K562 (cell line): ENCODE measurements at regions not wholly inside any gene's neighbourhood (a gene's known extent, or its start where the extent isn't known, plus 50 kb on each side); places are given as distances from the start of the nearest gene placed in this dataset.

ENCODE experiments used
- ATAC-seq: fragments of 200-7000 bp; cut with Tn5 transposase; 3 replicates; pipeline ENCODE4 v1.9.1; 2020; ENCODE audit warnings: moderate library complexity
- BruUV-seq: library from RNA; stranded (reverse); fragments of 400-500 nt; replicated peaks from 2 replicates; lab custom pipeline; 2021; lab: Mats Ljungman, UMichigan
- CTCF ChIA-PET: fragments of 300-600 bp; formaldehyde crosslinking; extraction: SDS; loops from one replicate; lab custom pipeline; 2021; ENCODE audit warnings: low intra/inter-chr PET ratio; lab: Yijun Ruan, JAX
- POLR2A ChIA-PET: fragments of 300-600, 350-650 bp; sonication (Branson Sonifier 250); formaldehyde crosslinking; extraction: SDS; loops from one replicate; lab custom pipeline; 2021; ENCODE audit warnings: antibody characterized with exemption, inconsistent platforms; lab: Yijun Ruan, JAX
- DNase-seq, 4 experiments: peaks; one replicate each; pipeline versions ENCODE4 v3.0.0 to v3.0.0-alpha.2; 2011 to 2018; ENCODE audit warnings: low spot score in 3 of 4, mixed read lengths in 3 of 4; ENCODE audit errors: extremely low read depth in 1 of 4
- FAIRE-seq: peaks from 2 replicates; lab custom pipeline; 2011; peaks lifted over from hg19 to GRCh38; lab: Jason Lieb, UNC
- H2AFZ ChIP-seq: 2 replicates; pipeline ENCODE4 v1.6.0; 2011; ENCODE audit warnings: low read depth, low read length, control low read depth, inconsistent platforms
- H3K27ac ChIP-seq: fragments of 200-600 bp; 3 replicates; pipeline ENCODE4 v1.8.0; 2011; ENCODE audit warnings: low read depth, mild to moderate bottlenecking, control low read depth, inconsistent platforms, low read length, moderate library complexity, mixed read lengths; ENCODE audit errors: extremely low read depth
- H3K27me3 ChIP-seq, 2 experiments: fragments of 300-600 bp in 1 of 2; 2 replicates in 1 of 2; 3 replicates in 1 of 2; pipeline versions ENCODE4 v1.6.0 to v1.8.0; 2011; ENCODE audit warnings: inconsistent platforms in 2 of 2, low read length in 2 of 2, mild to moderate bottlenecking in 1 of 2, mixed read lengths in 1 of 2, moderate library complexity in 1 of 2; ENCODE audit not compliant: control insufficient read depth in 2 of 2, insufficient read depth in 2 of 2
- H3K36me3 ChIP-seq: fragments of 300-600 bp; 3 replicates; pipeline ENCODE4 v1.8.0; 2011; ENCODE audit warnings: mild to moderate bottlenecking, low read length, inconsistent platforms; ENCODE audit not compliant: control insufficient read depth, insufficient read depth
- H3K4me1 ChIP-seq, 2 experiments: fragments of 200-600 bp in 1 of 2; replicated peaks in 1 of 2; 2 replicates in 1 of 2; 3 replicates in 1 of 2; pipeline versions ENCODE4 v1.5.1 to v1.8.0; 2011; ENCODE audit warnings: inconsistent platforms in 2 of 2, low read length in 2 of 2, mild to moderate bottlenecking in 1 of 2, mixed read lengths in 1 of 2, moderate library complexity in 1 of 2; ENCODE audit not compliant: control insufficient read depth in 2 of 2, insufficient read depth in 2 of 2
- H3K4me2 ChIP-seq: 2 replicates; pipeline ENCODE4 v1.6.1; 2011; ENCODE audit warnings: low read length, control low read depth, inconsistent platforms, mixed read lengths; ENCODE audit not compliant: insufficient read depth
- H3K4me3 ChIP-seq: fragments of 200-600 bp; sonication (generic), shearing (Covaris generic); 2 replicates; pipeline ENCODE4 v1.5.1; 2016; ENCODE audit warnings: control low read depth, inconsistent platforms
- H3K79me2 ChIP-seq: fragments of 200-600 bp; 3 replicates; pipeline ENCODE4 v1.8.0; 2011; ENCODE audit warnings: low read length, inconsistent platforms; ENCODE audit not compliant: control insufficient read depth, insufficient read depth
- H3K9ac ChIP-seq, 2 experiments: 2 replicates each; pipeline versions ENCODE4 v1.6.0 to v1.6.1; 2011; ENCODE audit warnings: low read depth in 2 of 2, low read length in 2 of 2, control low read depth in 1 of 2, inconsistent platforms in 1 of 2, mild to moderate bottlenecking in 1 of 2, mixed read lengths in 1 of 2; ENCODE audit not compliant: insufficient read depth in 1 of 2
- H3K9me1 ChIP-seq: one replicate; pipeline ENCODE4 v1.6.0; 2011; ENCODE audit warnings: inconsistent platforms, mild to moderate bottlenecking, low read length, moderate library complexity; ENCODE audit not compliant: control insufficient read depth, insufficient read depth
- H3K9me3 ChIP-seq: replicated peaks from 2 replicates; pipeline ENCODE4 v1.5.1; 2011; ENCODE audit warnings: low read depth, low read length, inconsistent platforms; ENCODE audit not compliant: control insufficient read depth, insufficient read depth
- H4K20me1 ChIP-seq: replicated peaks from 2 replicates; pipeline ENCODE4 v1.6.1; 2011; ENCODE audit warnings: low read length, inconsistent platforms, mixed read lengths; ENCODE audit not compliant: control insufficient read depth, insufficient read depth
- ETS1 ChIP-seq: conservative IDR thresholded peaks from 2 replicates; pipeline ENCODE4 v1.6.1; 2011; ENCODE audit warnings: low read depth, mild to moderate bottlenecking, low read length; ENCODE audit not compliant: control insufficient read depth
- GATAD2A ChIP-seq: fragments of 450-650 bp; IDR thresholded peaks from 2 replicates; pipeline ENCODE4 v1.6.1; 2017
- L3MBTL2 ChIP-seq: fragments of 450-650 bp; IDR thresholded peaks from 2 replicates; pipeline ENCODE4 v1.6.1; 2016; ENCODE audit warnings: mild to moderate bottlenecking, moderate library complexity
- NRF1 ChIP-seq, 2 experiments: fragments of 450-650 bp; IDR thresholded peaks in 1 of 2; conservative IDR thresholded peaks in 1 of 2; 2 replicates each; pipeline ENCODE4 v1.6.1; 2014; ENCODE audit warnings: mild to moderate bottlenecking in 2 of 2
- RFX7 ChIP-seq: fragments of 250-450 bp; sonication (Bioruptor Pico); IDR thresholded peaks from 2 replicates; pipeline ENCODE4 v1.5.1; 2021; ENCODE audit warnings: mild to moderate bottlenecking
- SMAD3 ChIP-seq: fragments of 450-650 bp; formaldehyde crosslinking; conservative IDR thresholded peaks from 2 replicates; pipeline ENCODE4 v1.4.0; 2020; ENCODE audit warnings: mild to moderate bottlenecking
- SP2 ChIP-seq: IDR thresholded peaks from 2 replicates; pipeline ENCODE4 v1.6.1; 2011; ENCODE audit warnings: mild to moderate bottlenecking, low read depth, low read length, moderate library complexity; ENCODE audit not compliant: poor library complexity, severe bottlenecking; ENCODE audit errors: extremely low read depth
- SPI1 ChIP-seq: IDR thresholded peaks from 2 replicates; pipeline ENCODE4 v1.6.1; 2011; ENCODE audit warnings: low read depth, low read length, control low read depth, borderline replicate concordance
- ZNF23 ChIP-seq: fragments of 250-450 bp; sonication (Bioruptor Pico); IDR thresholded peaks from 2 replicates; pipeline ENCODE4 v1.4.0; 2020; ENCODE audit warnings: mild to moderate bottlenecking
- ZNF347 ChIP-seq: fragments of 450-650 bp; formaldehyde crosslinking; IDR thresholded peaks from 2 replicates; pipeline ENCODE4 v1.4.0; 2020; ENCODE audit warnings: low read depth, mild to moderate bottlenecking, moderate library complexity
- ZNF436 ChIP-seq: fragments of 250-450, 450-650 bp; sonication (Bioruptor Pico); formaldehyde crosslinking; IDR thresholded peaks from 2 replicates; pipeline ENCODE4 v1.7.0; 2020; ENCODE audit warnings: mild to moderate bottlenecking
- ZNF592 ChIP-seq: fragments of 450-650 bp; IDR thresholded peaks from 2 replicates; pipeline ENCODE4 v1.6.1; 2017; ENCODE audit warnings: antibody characterized with exemption, mild to moderate bottlenecking
- ZNF76 ChIP-seq: fragments of 250-450 bp; sonication (Bioruptor Pico); IDR thresholded peaks from 2 replicates; pipeline ENCODE4 v1.4.0; 2020; ENCODE audit warnings: mild to moderate bottlenecking, moderate library complexity, borderline replicate concordance
- ZNF77 ChIP-seq: fragments of 250-450 bp; sonication (Bioruptor Pico); IDR thresholded peaks from 2 replicates; pipeline ENCODE4 v1.5.0; 2020
- WGBS: fragments of 100-300 bp; shearing (Covaris generic); methylation state at CpG from one replicate; pipeline ENCODE4 v1.1.6; 2016; ENCODE audit warnings: low coverage, mixed read lengths; ENCODE audit not compliant: insufficient coverage; ENCODE audit errors: missing lambda C conversion rate; 5-methylcytosine and 5-hydroxymethylcytosine counted together
- in situ Hi-C: fragments of 300-500 bp; cut with MboI; formaldehyde crosslinking; loops from 4 replicates; pipeline ENCODE4 v1.15.0; 2018; ENCODE audit warnings: inconsistent platforms, mixed read lengths
- intact Hi-C: fragments of 100-400 bp; cut with micrococcal nuclease; formaldehyde crosslinking; loops from 2 replicates; pipeline ENCODE4 v1.14.2; 2022

- TF ChIP-seq ZNF592 (no peak), ZNF77 (no peak), RFX7 (CRISPR knock-in tag) (no peak)
Observed at GRCh38 chr14:98756749-98757148, 515.2 kb downstream of the BCL11B start (continued).

- no peak for FAIRE-seq
- no peak overlapping the region for H3K9ac ChIP-seq
- no peaks in the 10 kb centered on the region for H3K9me3 ChIP-seq
- TF ChIP-seq SP2 (no peak), ZNF23 (CRISPR knock-in tag) (no peak), ETS1 (no peak), GATAD2A (no peak), ZNF347 (CRISPR knock-in tag) (no peak), SMAD3 (no peak), ZNF436 (CRISPR knock-in tag) (no peak), NRF1 (conservative IDR thresholded peaks at IDR 0.05 in 1 of 2, IDR thresholded peaks at IDR 0.05 in 1 of 2) (no peak), SPI1 (no peak), L3MBTL2 (no peak), ZNF76 (no peak)
- BruUV-seq = no TSS peak
- no peaks in the 10 kb centered on the region for H3K36me3 ChIP-seq
- no peak overlapping the region for H3K4me2 ChIP-seq
- no peak for DNase-seq
- no peaks in the 10 kb centered on the region for H3K27me3 ChIP-seq
- in situ Hi-C loops = no loop called here
- POLR2A ChIA-PET = no interaction called here
- H3K9me1 ChIP-seq = no peaks in the 10 kb centered on the region
- no peak for ATAC-seq
- no peaks in the 10 kb centered on the region for H3K4me1 ChIP-seq
- no peak overlapping the region for H3K27ac ChIP-seq
- intact Hi-C loops = no loop called here
- H4K20me1 ChIP-seq = no peaks in the 10 kb centered on the region
- WGBS = no CpG with 5 or more reads among the region's 1 CpG
- no peak overlapping the region for H2AFZ ChIP-seq
- CTCF ChIA-PET = no interaction called here
- H3K79me2 ChIP-seq = no peaks in the 10 kb centered on the region
- no peak overlapping the region for H3K4me3 ChIP-seq
Observed at GRCh38 chr14:98758440-98758839, 513.6 kb downstream of the BCL11B start.
